SIG-M5 treated with dmso at 0.1 percent for 504 hours (cell line): ENCODE measurements at regions not wholly inside any gene's neighbourhood (a gene's known extent, or its start where the extent isn't known, plus 50 kb on each side); places are given as distances from the start of the nearest gene placed in this dataset.
"Not testable (repeated sequence)": the region's sequence is repeated elsewhere in the genome, so short reads cannot be mapped to it uniquely, and the experiment has no call there.

ENCODE experiments used
- DNase-seq: peaks from one replicate; lab custom pipeline; 2025; ENCODE audit not compliant: unreplicated experiment; lab: John Stamatoyannopoulos, UW

GRCh38 chr2:88913280-88913679 lies 221.8 kb downstream of the RPIA start:
- DNase-seq, result no peak

DNA sequence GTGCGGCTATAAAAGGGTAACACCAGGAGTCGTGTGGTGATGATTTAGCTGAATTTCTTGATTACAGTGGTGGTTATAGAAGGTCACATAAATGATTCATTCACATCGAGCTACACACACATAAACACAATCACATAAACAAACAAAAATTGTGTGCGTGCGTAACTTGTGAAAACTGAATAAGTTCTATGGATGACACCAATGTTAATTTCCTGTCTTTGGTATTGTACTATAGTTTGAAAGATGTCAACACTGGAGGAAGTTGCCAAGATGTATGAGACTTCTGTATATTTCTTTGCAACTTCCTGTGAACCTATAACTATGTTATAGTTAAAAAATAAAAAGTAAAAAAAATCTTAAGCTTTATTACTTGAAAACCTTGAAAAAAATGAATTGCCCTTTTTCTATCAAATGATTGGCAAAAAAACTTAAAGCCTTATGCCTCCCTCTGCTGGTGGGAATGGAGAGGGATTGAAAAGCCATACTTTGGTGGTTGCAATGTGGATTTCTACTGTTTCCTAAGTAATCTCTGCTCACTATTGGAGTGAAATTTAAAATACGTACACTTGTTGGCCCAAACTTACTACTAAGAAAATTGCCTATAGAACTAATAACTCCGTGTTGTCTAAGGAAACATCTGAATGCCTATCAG lies 227.7 kb downstream of the RPIA start:
- DNase-seq, result peak; percentile 10

DNA sequence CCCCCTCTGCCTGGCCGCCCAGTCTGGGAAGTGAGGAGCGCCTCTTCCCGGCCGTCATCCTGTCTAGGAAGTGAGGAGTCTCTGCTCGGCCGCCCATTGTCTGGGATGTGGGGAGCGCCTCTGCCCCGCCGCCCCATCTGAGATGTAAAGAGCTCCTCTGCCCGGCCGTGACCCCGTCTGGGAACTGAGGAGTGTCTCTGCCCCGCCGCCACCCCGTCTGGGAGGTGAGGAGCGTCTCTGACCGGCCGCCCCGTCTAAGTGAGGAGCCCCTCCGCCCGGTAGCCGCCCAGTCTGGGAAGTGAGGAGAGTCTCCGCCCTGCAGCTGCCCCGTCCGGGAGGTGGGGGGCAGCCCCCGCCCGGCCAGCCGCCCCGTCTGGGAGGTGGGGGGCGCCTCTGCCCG lies 228.9 kb downstream of the RPIA start:
- DNase-seq, result not testable (repeated sequence)

DNA sequence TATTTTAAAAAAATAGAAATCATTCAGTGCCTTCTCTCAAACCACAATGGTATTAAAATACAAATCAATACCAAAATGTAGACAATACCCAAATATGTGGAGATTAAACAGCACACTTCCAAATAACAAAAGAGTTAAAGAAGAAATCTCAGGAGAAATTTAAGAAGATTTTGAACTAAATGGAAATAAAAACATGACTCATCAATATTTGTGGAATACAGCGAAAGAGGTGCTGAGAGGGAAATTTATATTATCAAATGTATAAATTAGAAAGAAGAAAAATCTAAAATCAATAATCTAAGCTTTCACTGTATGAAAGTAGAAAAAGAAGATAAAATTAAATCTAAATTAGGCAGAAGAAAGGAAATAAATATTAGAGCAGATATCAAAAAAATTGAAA lies 233.1 kb downstream of the RPIA start:
- no peak for DNase-seq

DNA sequence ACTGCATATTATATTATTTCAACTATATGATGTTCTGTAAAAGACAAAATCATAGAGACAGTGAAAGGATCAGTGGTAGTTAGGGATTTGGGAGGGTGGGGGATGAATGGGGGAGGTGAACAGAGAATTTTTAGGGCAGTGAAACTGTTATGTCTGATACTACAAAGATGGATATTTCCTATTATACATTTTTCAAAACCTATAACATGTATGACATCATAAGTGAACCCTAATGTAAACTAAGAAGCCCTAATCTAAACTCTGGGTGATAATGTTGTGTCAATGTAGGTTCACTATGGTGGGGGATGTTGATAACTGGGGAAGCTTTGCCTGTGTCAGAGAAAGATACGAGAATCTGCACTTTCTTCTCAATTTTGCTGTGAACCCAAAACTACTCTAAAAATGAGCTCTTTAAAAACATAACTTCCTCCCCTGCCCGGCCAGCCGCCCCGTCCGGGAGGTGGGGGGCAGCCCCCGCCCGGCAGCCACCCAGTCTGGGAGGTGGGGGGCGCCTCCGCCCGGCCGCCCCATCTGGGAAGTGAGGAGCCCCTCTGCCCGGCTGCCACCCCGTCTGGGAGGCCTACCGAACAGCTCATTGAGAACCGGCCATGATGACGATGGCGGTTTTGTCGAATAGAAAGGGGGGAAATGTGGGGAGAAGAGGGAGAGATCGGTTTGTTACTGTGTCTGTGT lies 234.4 kb downstream of the RPIA start:
- DNase-seq, result no peak

DNA sequence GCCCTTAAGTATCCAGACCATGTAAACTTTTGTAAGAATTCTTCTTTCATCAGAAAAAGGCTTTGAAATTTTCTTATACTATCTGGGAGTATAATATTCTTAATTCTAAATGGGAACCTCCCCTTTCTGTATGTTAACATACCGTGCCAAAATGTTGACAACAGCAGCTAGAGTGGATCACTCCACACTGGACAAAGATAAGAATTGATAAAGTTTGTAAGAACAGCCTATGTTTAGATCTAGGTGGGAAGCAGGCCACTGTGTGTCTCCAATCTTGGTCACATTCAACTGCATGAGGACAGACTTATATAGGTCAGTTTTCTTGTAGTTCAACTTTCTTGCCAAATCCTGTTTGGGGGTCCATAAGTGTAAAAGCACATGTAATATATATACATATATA lies 235.7 kb downstream of the RPIA start:
- DNase-seq, result no peak

- DNase-seq, result no peak
These were observed 239.2 kb downstream of the RPIA start for GRCh38 chr2:88930659-88931058.

GRCh38 chr2:88932686-88933085 lies 241.2 kb downstream of the RPIA start:
- no peak for DNase-seq

GRCh38 chr2:88933091-88933490 lies 241.6 kb downstream of the RPIA start:
- no peak for DNase-seq

GRCh38 chr2:88933980-88934379 lies 242.5 kb downstream of the RPIA start:
- peak; percentile 71 for DNase-seq

DNA sequence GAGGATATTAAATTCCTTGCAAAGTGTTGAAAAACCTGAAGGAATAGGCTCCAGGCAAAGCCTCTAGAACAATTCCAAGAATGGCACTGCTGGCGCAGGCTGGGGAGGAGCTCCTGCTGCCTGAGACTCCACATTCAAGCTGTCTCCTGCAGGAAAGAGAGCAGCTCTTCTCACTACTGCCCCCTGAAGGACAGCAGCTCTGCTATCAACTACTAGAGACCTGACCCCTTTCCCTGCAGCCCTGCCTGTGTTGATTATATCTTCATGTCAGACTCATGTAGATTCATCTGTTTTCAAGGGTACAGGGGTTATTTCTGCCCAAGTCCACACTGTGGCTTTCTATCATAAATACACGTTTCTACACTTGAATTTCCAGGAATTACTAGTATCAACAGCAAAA lies 249.7 kb downstream of the RPIA start:
- peak; percentile 24 for DNase-seq

DNA sequence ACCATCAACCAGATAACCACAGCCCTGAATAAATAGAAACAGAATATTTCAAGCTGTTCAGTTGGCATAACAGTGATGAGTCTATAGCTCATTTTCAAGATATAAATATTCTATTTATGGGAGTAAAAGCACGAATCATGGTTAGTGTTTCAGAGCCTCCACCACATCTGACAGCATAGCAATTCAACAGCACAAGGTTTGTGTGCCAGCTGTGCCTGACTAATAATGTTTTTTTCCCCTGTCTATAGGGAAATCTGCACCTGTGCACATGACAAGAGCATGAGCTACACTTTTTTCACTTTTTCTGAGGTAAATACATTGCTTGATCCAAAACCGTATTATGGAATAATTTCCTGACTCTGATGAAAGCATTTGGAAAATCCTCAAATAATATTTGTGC lies 251.3 kb downstream of the RPIA start:
- DNase-seq, result no peak

DNA sequence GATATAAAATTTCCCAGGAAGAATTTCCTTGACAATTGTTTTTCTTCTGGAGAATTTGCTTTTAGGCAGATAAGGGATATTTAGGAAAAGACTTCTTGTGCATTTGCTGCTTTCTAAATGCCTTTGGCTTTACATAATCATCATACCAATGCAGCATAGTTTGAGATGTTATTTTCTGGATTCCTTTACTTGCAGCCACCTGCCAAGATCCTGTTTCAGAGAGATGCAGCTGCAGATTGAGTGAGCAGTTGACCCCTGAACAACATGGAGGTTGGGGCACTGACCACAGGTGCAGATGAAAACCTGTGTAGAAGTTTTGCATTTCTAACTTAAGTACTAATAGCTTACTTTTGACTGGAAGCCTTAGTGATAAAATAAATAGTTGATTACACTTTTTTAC lies 257.9 kb downstream of the RPIA start:
- no peak for DNase-seq

GRCh38 chr2:88950010-88950409 lies 258.5 kb downstream of the RPIA start:
- DNase-seq, result peak; percentile 18

DNA sequence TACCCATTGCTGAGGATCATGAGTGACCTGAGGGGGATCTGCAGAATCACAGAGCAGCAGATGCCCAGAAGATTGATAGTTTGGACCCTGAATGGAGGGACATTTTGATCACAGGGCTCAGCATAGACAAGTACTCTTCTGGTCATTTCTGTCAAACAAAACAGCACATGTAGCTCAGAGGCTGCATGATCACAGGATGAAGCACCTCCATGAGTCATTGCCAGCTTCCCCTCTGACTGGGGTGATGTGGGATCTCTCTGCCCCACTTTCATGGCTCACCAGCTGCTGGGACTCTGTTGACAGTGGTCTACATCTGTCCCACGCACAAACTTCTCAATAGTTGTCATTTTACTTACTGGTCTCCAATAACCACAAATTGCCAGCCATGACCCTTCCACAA lies 264.1 kb downstream of the RPIA start:
- no peak for DNase-seq

GRCh38 chr2:88959480-88960204 lies 268.2 kb downstream of the RPIA start:
- no peak for DNase-seq

DNA sequence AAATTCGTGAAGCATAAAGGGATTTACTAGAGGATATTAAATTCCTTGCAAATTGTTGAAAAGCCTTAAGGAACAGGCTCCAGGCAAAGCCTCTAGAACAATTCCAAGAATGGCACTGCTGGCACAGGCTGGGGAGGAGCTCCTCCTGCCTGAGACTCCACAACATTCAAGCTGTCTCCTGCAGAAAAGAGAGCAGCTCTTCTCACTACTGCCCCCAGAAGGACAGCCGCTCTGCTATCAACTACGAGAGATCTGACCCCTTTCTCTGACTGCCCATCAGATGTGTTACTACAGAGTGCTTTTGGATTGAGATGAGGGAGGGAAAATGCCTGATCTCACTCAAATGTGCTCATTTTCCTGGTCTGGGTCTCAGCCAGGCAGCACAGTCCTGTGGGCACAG lies 269.9 kb downstream of the RPIA start:
- not testable (repeated sequence) for DNase-seq

GRCh38 chr2:88967844-88968243 lies 276.4 kb downstream of the RPIA start:
- peak; percentile 4 for DNase-seq

DNA sequence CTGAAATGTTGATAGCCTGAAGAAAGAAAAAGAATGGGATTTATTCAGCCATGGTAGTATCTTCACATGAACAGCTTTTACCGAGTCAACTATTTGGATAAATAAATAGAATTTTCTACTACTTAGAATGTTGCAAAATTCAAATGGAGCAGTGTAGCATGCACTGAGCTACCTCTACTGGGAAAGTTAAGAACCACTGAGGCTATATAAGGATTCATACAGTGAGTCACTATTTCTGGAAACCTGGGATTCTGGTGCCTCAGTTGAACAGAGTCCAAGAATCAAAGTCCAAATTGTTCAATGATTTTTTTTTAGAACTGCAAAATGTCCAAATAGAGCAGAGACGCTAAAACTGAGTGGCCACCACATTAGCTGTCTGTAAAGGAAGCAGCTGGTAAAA lies 286.5 kb downstream of the RPIA start:
- DNase-seq, result not testable (repeated sequence)

DNA sequence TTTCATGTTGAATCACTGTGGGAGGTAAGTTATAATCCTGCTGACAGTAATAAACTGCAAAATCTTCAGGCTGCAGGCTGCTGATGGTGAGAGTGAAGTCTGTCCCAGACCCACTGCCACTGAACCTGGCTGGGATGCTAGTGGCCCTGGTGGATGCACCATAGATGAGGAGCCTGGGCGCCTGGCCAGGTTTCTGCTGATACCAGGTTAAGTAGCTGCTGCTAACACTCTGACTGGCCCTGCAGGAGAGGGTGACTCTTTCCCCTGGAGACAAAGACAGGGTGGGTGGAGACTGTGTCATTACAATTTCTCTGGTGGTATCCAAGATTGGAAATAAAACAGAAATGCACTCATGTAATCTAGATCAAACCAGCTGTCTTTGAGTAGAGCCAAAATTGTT lies 287.0 kb downstream of the RPIA start:
- DNase-seq, result not testable (repeated sequence)

- not testable (repeated sequence) for DNase-seq
These were observed 292.6 kb downstream of the RPIA start for GRCh38 chr2:88984079-88984478.

GRCh38 chr2:88986721-88987330 lies 295.4 kb downstream of the RPIA start:
- not testable (repeated sequence) for DNase-seq
